OCI-LY3 (cell line): ENCODE measurements at regions not wholly inside any gene's neighbourhood (a gene's known extent, or its start where the extent isn't known, plus 50 kb on each side); places are given as distances from the start of the nearest gene placed in this dataset.

Experiments
- CTCF ChIP-seq: fragments of 200-600, 300-600 bp; sonication (generic); IDR thresholded peaks from 2 replicates; pipeline ENCODE4 v1.5.1; 2014; ENCODE audit warnings: antibody characterized with exemption, low read length, low read depth
- EZH2phosphoT487 ChIP-seq: fragments of 200-600 bp; shearing (Covaris generic); IDR thresholded peaks from 2 replicates; pipeline ENCODE4 v1.6.1; 2018; ENCODE audit warnings: antibody characterized with exemption, mixed run types, low read depth

GRCh38 chr3:66097647-66098046, 58.9 kb upstream of the MAGI1 start:
- TF ChIP-seq CTCF: no peak
- TF ChIP-seq EZH2phosphoT487: no peak
